ENCODE measurements at regions not wholly inside any gene's neighbourhood (a gene's known extent, or its start where the extent isn't known, plus 50 kb on each side); places are given as distances from the start of the nearest gene placed in this dataset.

DNA sequence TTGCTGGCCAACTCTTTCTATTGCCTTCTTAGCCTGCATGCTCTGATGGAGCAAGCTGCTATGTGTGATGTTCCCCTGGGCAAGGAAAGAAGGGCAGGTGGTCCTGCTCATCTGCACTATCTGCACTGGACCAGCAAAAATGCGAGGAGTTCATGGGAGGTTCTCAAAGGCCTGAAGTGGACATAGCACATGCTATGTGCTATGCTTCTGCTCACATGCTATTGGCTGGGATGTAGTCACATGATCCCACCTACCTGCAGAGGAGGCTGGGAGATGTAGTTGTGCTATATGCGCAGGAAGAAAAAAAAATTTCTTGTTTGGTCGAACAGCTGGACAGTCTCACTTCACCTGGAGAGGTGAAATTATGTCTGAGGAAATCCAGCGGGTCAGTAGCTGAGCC lies 587.7 kb downstream of the MATN1 start:
- DNase-seq (ENCODE audit: low spot score): no peak
- no peak for FAIRE-seq
- POLR2A ChIA-PET: no interaction called here

GRCh38 chr1:30134466-30135217 lies 588.7 kb downstream of the MATN1 start:
- no TSS peak for BruUV-seq (replicated peaks)
- no peak overlapping the region for H3K4me3 ChIP-seq (replicated peaks in 1 of 3; ENCODE audit: insufficient read depth in 1 of 3, low read depth in 2 of 3, low read length in 3 of 3)
- intact Hi-C loops (cut with micrococcal nuclease; ENCODE audit: unreplicated experiment): no loop called here
- WGBS (ENCODE audit: low lambda C conversion rate): 41% methylated on average over 14 of the region's 18 CpGs
- FAIRE-seq (no peak), ATAC-seq (no peak), DNase-seq (ENCODE audit: low spot score) (no peak)
- H3K36me3 ChIP-seq (replicated peaks in 1 of 2; ENCODE audit: control insufficient read depth in 1 of 2, insufficient read depth in 2 of 2, low read length in 2 of 2): no peaks in the 10 kb centered on the region
- ChIA-PET POLR2A (no interaction called here), CTCF (ENCODE audit: low intra/inter-chr PET ratio, low total read pairs) (no interaction called here)
- no peaks in the 10 kb centered on the region for H3K4me1 ChIP-seq (ENCODE audit: insufficient read depth, low read length)
- H3K9ac ChIP-seq (ENCODE audit: insufficient read depth, low read depth, low read length): no peak overlapping the region
- no peak overlapping the region for H3K4me2 ChIP-seq (ENCODE audit: low read depth, low read length)
- TF ChIP-seq NRL (CRISPR knock-in tag; IDR thresholded peaks at IDR 0.05; ENCODE audit: borderline replicate concordance): no peak
- no peak for TF ChIP-seq CEBPB (IDR thresholded peaks at IDR 0.05; ENCODE audit: borderline replicate concordance, low read depth, low read length)
- TF ChIP-seq ZEB1 (IDR thresholded peaks at IDR 0.05; ENCODE audit: insufficient replicate concordance, low read depth): no peak
- TF ChIP-seq ZBTB3 (CRISPR knock-in tag; IDR thresholded peaks at IDR 0.05; ENCODE audit: borderline replicate concordance, low read depth): no peak
- no peak for TF ChIP-seq KDM3A (CRISPR knock-in tag; IDR thresholded peaks at IDR 0.05; ENCODE audit: low read depth)
- TF ChIP-seq CBFB (CRISPR knock-in tag; IDR thresholded peaks at IDR 0.05): no peak
- TF ChIP-seq, protein P1, sequence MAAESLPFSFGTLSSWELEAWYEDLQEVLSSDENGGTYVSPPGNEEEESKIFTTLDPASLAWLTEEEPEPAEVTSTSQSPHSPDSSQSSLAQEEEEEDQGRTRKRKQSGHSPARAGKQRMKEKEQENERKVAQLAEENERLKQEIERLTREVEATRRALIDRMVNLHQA (CRISPR knock-in tag; IDR thresholded peaks at IDR 0.05): no peak
- no peak for TF ChIP-seq ZNF841 (CRISPR knock-in tag; IDR thresholded peaks at IDR 0.05; ENCODE audit: borderline replicate concordance)
- no peak for TF ChIP-seq ISX (CRISPR knock-in tag; conservative IDR thresholded peaks at IDR 0.05)
- no peak for TF ChIP-seq ATF1 (CRISPR knock-in tag; IDR thresholded peaks at IDR 0.05)
- no peak for TF ChIP-seq ZBTB2 (CRISPR knock-in tag; IDR thresholded peaks at IDR 0.05; ENCODE audit: low read depth)
- peaks cover 2 to 10% of the 10 kb centered on the region in 2 experiments; a peak in 3 of 5 replicates for H3K27me3 ChIP-seq (ENCODE audit: control insufficient read depth in 1 of 2, insufficient read depth in 2 of 2, low read length in 2 of 2)
- in situ Hi-C loops (cut with HindIII; ENCODE audit: extremely low pct_ligation_motif_present, low pct_unique_long_range_greater_than_20kb): no loop called here
- H4K20me1 ChIP-seq (ENCODE audit: insufficient read depth, low read length): no peaks in the 10 kb centered on the region
- H2AFZ ChIP-seq (ENCODE audit: low read length): no peak overlapping the region
- H3K27ac ChIP-seq (ENCODE audit: extremely low read length, insufficient read depth, low read length): no peak overlapping the region
- H3K79me2 ChIP-seq (ENCODE audit: insufficient read depth, low read length): no peaks in the 10 kb centered on the region
- no peaks in the 10 kb centered on the region for H3K9me3 ChIP-seq (ENCODE audit: low read length)

More for the DNA sequence above, 587.7 kb downstream of the MATN1 start:
- WGBS (ENCODE audit: low lambda C conversion rate): 6% methylated on average over 4 of the region's 4 CpGs
- TF ChIP-seq THAP11 (CRISPR knock-in tag; IDR thresholded peaks at IDR 0.05) (peak; percentile 62), ZNF143 (CRISPR knock-in tag; IDR thresholded peaks at IDR 0.05) (peak; percentile 63; the same call in 1 of the 2 replicates), ZMYM4 (CRISPR knock-in tag; IDR thresholded peaks at IDR 0.05) (no peak)
- Histone ChIP-seq H3K9ac (ENCODE audit: insufficient read depth, low read depth, low read length) (no peak overlapping the region), H2AFZ (ENCODE audit: low read length) (no peak overlapping the region), H3K36me3 (replicated peaks in 1 of 2; ENCODE audit: control insufficient read depth in 1 of 2, insufficient read depth in 2 of 2, low read length in 2 of 2) (no peaks in the 10 kb centered on the region), H3K4me1 (ENCODE audit: insufficient read depth, low read length) (no peaks in the 10 kb centered on the region), H3K4me2 (ENCODE audit: low read depth, low read length) (no peak overlapping the region), H3K27ac (ENCODE audit: extremely low read length, insufficient read depth, low read length) (no peak overlapping the region), H4K20me1 (ENCODE audit: insufficient read depth, low read length) (no peaks in the 10 kb centered on the region), H3K4me3 (replicated peaks in 1 of 3; ENCODE audit: insufficient read depth in 1 of 3, low read depth in 2 of 3, low read length in 3 of 3) (no peak overlapping the region), H3K79me2 (ENCODE audit: insufficient read depth, low read length) (no peaks in the 10 kb centered on the region), H3K27me3 (ENCODE audit: control insufficient read depth in 1 of 2, insufficient read depth in 2 of 2, low read length in 2 of 2) (peaks cover 2 to 8% of the 10 kb centered on the region in 2 experiments; a peak in 3 of 5 replicates), H3K9me3 (ENCODE audit: low read length) (no peaks in the 10 kb centered on the region)
- no peak for ATAC-seq
- BruUV-seq (replicated peaks): no TSS peak
- CTCF ChIA-PET (ENCODE audit: low intra/inter-chr PET ratio, low total read pairs): no interaction called here
- intact Hi-C loops (cut with micrococcal nuclease; ENCODE audit: unreplicated experiment): no loop called here
- in situ Hi-C loops (cut with HindIII; ENCODE audit: extremely low pct_ligation_motif_present, low pct_unique_long_range_greater_than_20kb): no loop called here
